Erythroblast (primary cell): ENCODE measurements at regions not wholly inside any gene's neighbourhood (a gene's known extent, or its start where the extent isn't known, plus 50 kb on each side); places are given as distances from the start of the nearest gene placed in this dataset.

Experiments used
- GATA1 ChIP-seq: IDR thresholded peaks from 2 replicates; pipeline ENCODE4 v1.6.1; 2011; ENCODE audit warnings: low read depth, mild to moderate bottlenecking, control low read depth, low read length, moderate library complexity
- POLR2A ChIP-seq: IDR thresholded peaks from 2 replicates; pipeline ENCODE4 v1.6.1; 2011; ENCODE audit warnings: mild to moderate bottlenecking, low read length

GRCh38 chr15:62593681-62594399 lies 428.8 kb upstream of the C2CD4B start:
- TF ChIP-seq POLR2A (no peak), GATA1 (no peak)
